Skin of body (tissue), 1 donor: ENCODE measurements at regions not wholly inside any gene's neighbourhood (a gene's known extent, or its start where the extent isn't known, plus 50 kb on each side); places are given as distances from the start of the nearest gene placed in this dataset.

ENCODE experiments used
- DNase-seq: peaks from one replicate; lab custom pipeline; 2025; lab: John Stamatoyannopoulos, UW

- DNase-seq: no peak
Observed at GRCh38 chr18:34637094-34637801, 72.8 kb upstream of the DTNA start.

DNA sequence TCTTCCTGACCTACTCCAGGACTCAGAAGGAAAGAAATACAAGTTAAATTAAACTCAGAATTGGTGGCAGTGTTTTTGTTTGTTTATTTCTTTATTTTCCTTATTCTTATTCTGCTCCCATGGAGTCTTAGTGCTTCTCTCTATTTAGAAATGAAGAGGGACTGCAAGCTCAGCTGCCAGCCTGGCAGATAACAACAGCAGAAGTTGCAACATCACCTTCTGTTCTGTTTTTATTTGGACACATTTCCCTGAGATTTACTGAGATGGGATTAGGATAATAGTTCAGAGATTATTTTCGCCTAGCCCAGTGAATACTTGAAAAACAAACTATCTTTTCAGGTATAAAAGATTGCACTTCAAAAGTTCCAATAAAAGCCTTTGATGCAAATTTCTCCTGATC lies 70.4 kb upstream of the DTNA start:
- no peak for DNase-seq

DNA sequence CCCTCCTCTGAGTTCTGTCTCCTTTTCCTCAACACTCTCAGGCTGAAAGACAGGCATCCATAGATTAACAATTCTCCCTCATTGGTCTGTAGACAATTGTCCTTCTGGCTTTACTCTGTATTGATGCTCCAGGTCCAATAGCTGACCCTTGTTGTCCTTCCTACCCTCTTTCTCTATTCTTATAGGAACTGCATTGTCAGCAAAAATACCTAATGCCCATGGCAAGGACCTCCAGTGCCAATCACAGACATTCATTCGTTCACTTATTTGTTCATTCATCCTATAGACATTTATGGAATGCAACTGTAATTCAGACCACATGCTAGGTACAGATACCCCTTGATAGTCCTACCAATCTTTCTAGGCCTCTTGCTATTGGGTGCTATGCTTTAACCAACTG lies 69.8 kb upstream of the DTNA start:
- no peak for DNase-seq

DNA sequence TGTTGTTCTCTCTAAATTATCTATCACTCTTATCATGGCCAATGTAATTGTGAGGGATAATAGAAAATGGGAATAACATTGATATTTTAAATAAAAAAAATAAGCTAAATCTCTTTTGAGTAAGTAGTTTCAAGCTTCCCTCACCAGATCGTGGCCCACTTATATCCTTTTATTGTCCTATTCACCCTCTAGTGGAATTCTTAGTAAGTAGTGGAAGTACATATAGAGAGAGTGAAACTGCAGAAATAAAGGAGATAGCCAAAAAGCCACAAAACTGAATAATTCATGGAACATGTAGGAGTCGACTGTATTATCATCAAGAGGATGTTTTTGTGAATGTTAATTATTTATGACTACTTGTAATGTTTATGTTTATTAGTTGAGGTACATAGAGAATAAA lies 66.1 kb upstream of the DTNA start:
- DNase-seq: no peak

GRCh38 chr18:34647251-34647650 lies 62.8 kb upstream of the DTNA start:
- DNase-seq: no peak

DNA sequence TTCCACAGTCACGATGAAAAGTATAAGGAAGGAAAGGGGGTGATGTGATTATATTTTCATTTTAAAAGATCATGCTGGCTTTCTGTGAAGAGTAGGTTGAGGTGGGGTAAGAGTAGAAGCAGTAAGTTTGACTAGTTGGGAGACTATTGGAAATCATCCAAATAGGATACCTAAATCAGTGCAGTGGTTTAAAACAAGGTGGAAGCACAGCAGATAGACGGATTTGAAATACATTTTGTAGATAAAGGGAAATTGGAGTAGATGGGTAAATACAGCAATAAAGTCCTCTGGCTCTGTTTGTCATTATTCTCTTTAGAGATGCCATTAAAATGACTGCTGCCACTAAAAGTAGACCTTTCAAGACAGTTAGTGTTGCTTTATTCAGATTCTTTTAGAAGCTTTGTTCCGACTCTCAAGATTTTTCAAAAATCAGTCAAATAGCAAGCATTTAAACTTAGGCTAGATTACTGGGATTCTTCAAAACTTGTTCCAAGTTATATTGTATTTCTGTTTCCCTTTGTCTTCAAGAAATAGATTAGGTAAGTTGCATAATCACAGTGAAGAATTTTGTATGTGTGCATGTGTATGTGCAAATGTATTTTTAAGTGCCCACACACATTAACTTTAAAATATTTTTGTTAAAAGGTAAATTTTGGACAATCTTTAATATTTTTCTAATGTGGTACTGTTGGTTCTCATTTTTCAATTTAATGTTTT lies 61.7 kb upstream of the DTNA start:
- no peak for DNase-seq

- no peak for DNase-seq
Observed at GRCh38 chr18:34649080-34649479, 61.0 kb upstream of the DTNA start.

GRCh38 chr18:34650121-34650545 lies 60.0 kb upstream of the DTNA start:
- no peak for DNase-seq

DNA sequence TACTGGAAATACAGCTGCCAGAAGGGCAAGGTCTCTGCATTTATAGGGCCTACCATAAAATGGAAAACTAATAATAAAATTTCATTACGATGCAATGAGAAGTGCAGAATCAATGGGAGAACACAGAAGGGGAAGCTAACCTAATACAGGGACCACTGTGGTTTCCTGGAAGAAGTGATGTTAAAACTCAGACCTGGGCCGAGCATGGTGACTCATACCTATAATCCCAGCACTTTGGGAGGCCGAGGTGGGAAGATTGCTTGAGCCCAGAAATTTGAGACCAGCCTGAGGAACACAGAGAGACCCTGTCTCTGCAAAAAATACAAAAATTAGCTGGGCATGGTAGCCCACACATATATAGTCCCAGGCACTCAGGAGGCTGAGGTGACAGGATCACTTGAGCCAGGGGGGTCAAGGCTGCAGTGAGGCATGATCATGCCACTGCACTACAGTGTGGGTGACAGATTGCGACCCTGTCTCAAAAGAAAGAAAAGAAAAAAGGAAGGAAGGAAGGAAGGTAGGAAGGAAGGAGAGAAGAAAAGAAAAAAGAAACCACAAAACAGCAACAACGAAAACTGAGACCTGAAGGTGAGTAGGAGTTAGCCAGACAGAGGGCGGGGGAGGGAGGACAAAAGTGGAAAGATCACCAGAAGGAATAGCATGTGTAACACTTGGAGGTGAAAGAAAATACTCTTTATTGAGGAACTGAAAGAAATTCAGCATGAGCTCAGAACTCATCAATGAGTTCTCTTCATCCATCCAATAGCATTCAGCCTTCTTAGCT lies 58.3 kb upstream of the DTNA start:
- no peak for DNase-seq

GRCh38 chr18:34655131-34655530 lies 55.0 kb upstream of the DTNA start:
- no peak for DNase-seq

- no peak for DNase-seq
Observed at GRCh38 chr18:34657860-34658500, 52.1 kb upstream of the DTNA start.

DNA sequence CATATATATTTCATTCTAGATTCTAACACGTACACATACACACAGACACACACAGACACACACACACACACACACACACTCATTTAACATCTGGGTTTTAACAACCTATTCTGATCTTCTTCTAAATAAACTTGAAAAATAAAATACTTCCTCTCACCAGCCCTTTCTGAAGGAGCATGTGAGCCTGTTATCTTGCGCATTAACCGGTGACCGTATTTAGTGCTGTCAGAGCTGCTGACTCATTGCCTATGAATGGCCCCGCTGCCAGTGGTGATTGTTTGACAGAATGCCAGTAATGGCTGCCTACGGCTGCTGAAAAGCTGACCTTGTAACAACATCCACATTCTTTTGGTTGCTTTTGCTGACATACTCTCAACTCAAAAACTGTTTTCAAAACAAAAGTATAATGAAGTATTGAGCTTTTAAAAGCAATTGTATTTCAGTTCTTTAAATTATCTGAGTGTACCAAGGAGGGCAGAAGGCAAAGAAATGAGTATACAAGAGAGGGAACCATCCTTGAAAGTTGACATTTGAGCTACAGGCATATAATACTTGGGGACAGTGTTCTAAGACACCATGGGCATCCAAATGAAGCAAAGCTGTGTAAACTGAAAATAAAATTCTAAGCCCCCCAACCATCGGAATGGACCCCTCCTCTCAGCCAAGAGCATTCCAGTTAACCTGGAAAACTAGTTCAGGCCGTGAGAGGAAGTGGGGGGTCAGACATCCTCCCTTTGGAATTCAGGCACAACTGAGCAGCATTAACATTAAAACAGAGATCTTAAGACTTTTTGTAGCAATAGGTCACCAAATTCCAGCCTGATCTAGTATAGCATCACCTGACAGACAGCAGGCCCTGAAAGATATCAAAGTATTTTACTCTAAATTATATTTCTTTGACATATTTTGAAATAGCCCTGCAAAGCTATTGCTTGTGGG lies 50.2 kb upstream of the DTNA start:
- peak; percentile 48 for DNase-seq
